ENCODE measurements at regions not wholly inside any gene's neighbourhood (a gene's known extent, or its start where the extent isn't known, plus 50 kb on each side); places are given as distances from the start of the nearest gene placed in this dataset.
"Not testable (repeated sequence)": the region's sequence is repeated elsewhere in the genome, so short reads cannot be mapped to it uniquely, and the experiment has no call there.

DNA sequence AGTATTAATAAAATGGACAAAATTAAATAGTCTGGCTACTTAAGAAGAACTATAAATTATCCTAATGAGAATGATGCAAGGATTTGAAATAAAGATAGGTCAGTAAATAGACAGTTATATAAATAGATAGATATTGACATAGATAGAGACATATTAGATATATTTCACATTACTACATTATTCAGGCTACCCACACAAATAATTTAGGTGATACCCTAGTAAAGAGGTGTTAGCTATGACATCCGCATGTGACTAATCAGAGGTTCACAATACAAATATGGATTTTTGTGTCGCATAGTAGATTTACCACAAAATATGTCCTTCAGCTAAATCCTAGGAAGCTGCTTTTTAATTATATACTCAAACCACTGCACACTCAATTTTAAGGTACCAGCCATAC, 729.0 kb upstream of the ANO3 start:
- no peak for ATAC-seq

GRCh38 chr11:25612806-25613205, 719.1 kb upstream of the ANO3 start:
- ATAC-seq (no peak), DNase-seq (ENCODE audit: low spot score) (no peak)

More for the DNA sequence above, 729.0 kb upstream of the ANO3 start:
- no peak for DNase-seq (ENCODE audit: low spot score)

DNA sequence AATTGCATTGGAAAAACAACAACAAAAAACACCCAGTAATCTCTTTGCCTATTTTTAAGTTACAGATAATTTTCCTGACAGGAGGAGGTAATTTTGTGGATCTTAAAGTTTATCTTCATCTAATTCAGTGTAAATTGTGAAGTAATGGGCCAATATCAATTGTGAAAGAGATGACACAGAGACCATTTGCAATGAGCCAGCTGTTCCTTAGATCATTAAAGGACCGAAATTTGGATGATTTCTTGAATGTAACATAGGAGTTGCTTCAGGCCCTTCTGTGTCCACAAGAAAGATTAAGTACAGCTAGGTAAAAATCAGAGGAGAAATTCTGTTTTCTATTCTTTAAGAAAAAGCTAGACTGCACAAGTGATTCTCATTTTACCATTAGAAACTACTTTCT, 718.5 kb upstream of the ANO3 start:
- ATAC-seq: no peak
- no peak for DNase-seq (ENCODE audit: low spot score)

DNA sequence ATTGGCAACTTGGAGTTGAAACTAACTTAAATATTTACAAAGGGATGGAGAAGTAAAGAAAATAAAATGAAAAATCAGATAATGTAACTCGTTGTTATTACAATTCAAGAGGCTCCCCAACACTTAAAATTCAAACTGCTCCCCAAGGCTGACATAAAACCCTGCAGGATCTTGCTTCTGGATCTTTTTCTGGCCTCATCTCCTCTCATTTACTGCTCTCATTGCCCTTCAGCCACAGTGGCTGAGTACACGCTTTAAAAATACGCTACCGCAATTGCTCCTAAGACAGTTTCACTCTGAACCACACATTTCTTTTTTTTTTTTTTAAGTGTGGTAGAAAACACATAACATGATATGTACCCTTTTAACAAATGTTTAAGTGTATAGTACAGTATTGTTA, 718.1 kb upstream of the ANO3 start:
- DNase-seq (ENCODE audit: low spot score) (no peak), ATAC-seq (no peak)

GRCh38 chr11:25615069-25615468, 716.9 kb upstream of the ANO3 start:
- no peak for ATAC-seq

DNA sequence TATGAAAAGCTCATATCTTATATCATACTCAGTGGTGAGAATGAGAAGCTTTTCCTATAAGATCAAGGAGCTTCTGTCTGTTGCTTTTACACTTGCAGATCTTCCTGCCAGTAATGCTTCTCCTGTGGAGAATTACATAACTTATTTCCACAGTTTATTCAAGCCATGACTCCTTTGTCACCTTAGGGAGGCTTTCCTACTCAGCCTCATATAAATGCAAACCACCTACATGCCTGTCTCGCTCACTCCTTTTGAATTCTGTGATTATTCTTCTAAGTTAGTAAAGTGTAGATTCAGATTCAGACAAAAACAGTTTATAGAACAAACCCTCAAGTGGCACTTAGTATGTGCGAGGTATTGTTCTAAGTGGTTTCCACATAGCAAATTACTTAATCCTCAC, 716.1 kb upstream of the ANO3 start:
- ATAC-seq (no peak), DNase-seq (ENCODE audit: low spot score) (no peak)

More at GRCh38 chr11:25615069-25615468, 716.9 kb upstream of the ANO3 start:
- DNase-seq (ENCODE audit: low spot score): no peak

DNA sequence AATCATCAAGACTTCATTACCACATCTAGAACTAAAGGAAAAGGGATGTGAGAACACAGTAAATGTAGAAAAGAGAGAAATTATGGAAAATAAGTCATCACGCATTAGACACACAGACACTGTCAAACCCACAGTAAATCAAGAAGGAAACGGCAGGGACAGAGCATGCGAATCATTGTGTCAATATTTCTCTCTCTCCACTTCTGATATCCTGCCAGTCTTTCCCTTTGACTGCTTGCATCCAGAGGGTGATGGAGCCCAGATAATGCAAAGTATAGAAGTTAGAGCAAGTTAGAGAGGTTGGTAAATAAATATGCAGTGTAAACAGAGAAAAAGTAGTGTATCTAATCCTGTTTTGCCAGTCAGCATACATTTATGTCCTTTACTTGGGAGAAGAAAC, 706.8 kb upstream of the ANO3 start:
- no peak for ATAC-seq
- no peak for DNase-seq (ENCODE audit: low spot score)

GRCh38 chr11:25628030-25628429, 703.9 kb upstream of the ANO3 start:
- ATAC-seq: no peak
- no peak for DNase-seq (ENCODE audit: low spot score)

GRCh38 chr11:25633230-25633629, 698.7 kb upstream of the ANO3 start:
- no peak for DNase-seq (ENCODE audit: low spot score)
- ATAC-seq: no peak

DNA sequence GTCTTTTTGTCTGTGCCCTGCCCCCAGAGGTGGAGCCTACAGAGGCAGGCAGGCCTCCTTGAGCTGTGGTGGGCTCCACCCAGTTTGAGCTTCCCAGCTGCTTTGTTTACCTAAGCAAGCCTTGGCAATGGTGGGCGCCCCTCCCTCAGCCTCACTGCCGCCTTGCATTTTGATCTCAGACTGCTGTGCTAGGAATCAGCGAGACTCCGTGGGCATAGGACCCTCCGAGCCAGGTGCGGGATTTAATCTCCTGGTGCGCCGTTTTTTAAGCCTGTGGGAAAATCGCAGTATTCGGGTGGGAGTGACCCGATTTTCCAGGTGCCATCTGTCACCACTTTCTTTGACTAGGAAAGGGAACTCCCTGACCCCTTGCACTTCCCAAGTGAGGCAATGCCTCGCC, 682.7 kb upstream of the ANO3 start:
- not testable (repeated sequence) for DNase-seq (ENCODE audit: low spot score); ATAC-seq

- no peak for ATAC-seq
Observed at GRCh38 chr11:25650319-25650718, 681.6 kb upstream of the ANO3 start.

GRCh38 chr11:25655636-25656035, 676.3 kb upstream of the ANO3 start:
- no peak for DNase-seq (ENCODE audit: low spot score)

More at GRCh38 chr11:25650319-25650718, 681.6 kb upstream of the ANO3 start:
- no peak for DNase-seq (ENCODE audit: low spot score)

DNA sequence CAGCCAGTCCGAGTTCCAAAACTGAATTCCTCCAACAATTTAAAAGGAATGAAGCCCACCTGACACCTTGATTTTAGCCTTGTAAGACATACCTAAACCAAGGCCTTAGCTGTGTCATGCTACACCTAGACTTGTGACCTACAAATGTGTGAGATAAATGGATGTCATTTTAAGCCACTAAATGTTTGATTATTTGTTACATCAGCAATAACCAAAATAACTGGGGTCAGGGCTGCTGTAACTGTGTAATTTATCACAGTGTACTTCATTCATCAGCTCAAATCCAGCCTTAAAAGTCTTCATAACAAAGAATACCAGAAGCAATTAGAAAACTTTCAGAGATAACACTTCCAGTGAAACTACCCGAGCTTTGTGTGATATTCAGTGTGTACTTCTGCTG, 673.0 kb upstream of the ANO3 start:
- no peak for DNase-seq (ENCODE audit: low spot score)
- ATAC-seq: no peak

More at GRCh38 chr11:25655636-25656035, 676.3 kb upstream of the ANO3 start:
- no peak for ATAC-seq

DNA sequence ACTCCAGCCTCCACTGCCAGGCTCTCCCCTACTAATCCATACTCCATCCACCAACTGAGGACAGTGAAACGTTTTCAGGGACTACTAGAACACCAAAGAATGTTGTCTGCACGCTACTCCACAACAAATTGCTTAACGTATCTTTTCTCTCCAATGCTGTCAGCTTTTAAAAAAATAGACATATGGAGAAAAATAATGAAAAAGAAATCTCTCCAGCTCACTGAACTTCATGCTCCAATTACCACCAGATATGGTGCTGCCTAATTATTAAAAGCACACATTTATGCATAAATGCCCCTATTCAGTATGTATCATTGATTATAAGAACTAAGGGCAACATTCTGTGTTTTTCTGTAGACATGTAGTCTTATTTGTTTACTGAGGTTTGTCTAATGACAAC, 672.2 kb upstream of the ANO3 start:
- ATAC-seq: no peak
- DNase-seq (ENCODE audit: low spot score): no peak

DNA sequence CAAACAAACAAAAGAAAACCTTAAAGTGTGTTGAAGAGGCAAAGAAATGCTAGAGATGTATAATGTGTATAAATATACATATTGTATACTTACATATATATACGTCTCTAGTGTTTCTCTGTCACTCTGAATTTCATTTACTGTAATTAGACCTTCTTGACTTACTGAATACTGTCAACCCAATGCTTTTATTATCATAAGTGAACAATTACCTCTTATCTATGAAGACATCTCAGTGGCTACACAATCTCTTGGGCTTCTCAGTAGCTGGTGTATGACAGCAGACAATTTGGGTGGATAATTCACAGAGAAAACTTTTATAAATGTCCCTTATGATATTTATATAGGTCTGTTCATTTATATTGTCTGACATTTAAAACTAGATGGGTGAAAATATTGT, 664.1 kb upstream of the ANO3 start:
- ATAC-seq (no peak), DNase-seq (ENCODE audit: low spot score) (no peak)

GRCh38 chr11:25691959-25692358, 640.0 kb upstream of the ANO3 start:
- DNase-seq (ENCODE audit: low spot score) (no peak), ATAC-seq (no peak)

DNA sequence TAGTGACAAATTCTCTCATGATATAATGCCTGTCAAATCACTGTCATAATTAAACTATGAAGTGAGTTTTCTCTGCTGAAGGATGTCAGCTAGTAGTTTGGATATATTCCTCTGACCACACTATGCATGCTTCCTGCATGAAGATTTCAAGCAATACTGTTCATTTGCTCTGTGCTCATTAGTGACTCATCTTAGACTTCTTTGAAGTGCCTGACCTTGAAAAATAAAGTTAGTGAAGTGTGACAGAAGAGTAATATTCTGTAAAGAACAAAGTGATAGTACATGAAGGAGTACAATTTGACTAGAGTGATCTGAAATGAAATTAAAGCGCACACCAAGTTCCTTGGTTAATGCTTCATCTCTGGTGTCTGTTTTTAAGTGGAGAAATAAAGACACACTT, 629.5 kb upstream of the ANO3 start:
- ATAC-seq (no peak), DNase-seq (ENCODE audit: low spot score) (no peak)

GRCh38 chr11:25710975-25711374, 621.0 kb upstream of the ANO3 start:
- ATAC-seq (no peak), DNase-seq (ENCODE audit: low spot score) (no peak)

GRCh38 chr11:25727944-25728343, 604.0 kb upstream of the ANO3 start:
- DNase-seq (ENCODE audit: low spot score) (no peak), ATAC-seq (no peak)

- ATAC-seq (no peak), DNase-seq (ENCODE audit: low spot score) (no peak)
Observed at GRCh38 chr11:25730230-25730629, 601.7 kb upstream of the ANO3 start.

GRCh38 chr11:25733777-25734176, 598.2 kb upstream of the ANO3 start:
- peak; percentile 65 for ATAC-seq

GRCh38 chr11:25734591-25735211, 597.2 kb upstream of the ANO3 start:
- ATAC-seq: peak; percentile 41
- no peak for DNase-seq (ENCODE audit: low spot score)

More at GRCh38 chr11:25733777-25734176, 598.2 kb upstream of the ANO3 start:
- no peak for DNase-seq (ENCODE audit: low spot score)

DNA sequence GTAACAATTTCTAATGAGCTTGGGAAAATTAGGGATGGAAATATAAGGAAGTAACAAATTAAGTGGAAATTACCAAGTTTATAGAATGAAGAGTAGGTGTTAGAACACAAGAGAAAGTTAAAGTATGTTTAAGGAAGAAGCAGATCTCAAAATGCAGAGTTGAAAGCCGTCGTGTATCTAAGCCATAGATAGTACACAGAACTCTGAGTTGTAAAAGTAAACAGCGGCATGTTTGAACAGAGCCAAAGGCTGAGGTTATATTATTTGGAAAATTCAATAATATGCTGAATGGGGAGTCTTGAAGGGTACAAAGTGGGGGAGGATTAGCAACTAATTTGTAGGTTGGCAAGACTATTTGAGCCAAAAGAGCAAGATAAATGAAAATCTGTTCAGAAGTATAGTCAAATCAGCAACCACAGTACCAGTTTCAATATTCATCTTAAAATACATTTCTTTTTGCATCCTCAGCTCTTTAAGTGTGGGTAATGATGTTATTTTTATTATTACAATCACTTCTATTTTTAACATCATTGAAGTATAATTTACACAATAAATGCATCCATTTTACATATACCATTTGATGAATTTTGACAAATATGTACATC, 594.8 kb upstream of the ANO3 start:
- ATAC-seq: no peak

More for the DNA sequence above, 594.8 kb upstream of the ANO3 start:
- no peak for DNase-seq (ENCODE audit: low spot score)

Measured in left lobe of liver (tissue), 2 donors.